Right lobe of liver (tissue), 6 donors: ENCODE measurements at regions not wholly inside any gene's neighbourhood (a gene's known extent, or its start where the extent isn't known, plus 50 kb on each side); places are given as distances from the start of the nearest gene placed in this dataset.

Source experiments
- ATAC-seq, 4 donors: fragments of 200-7000 bp; cut with Tn5 transposase; one replicate each; pipeline ENCODE4 v1.9.1; 2020; ENCODE audit warnings: mild to moderate bottlenecking in 4 of 4, moderate library complexity in 4 of 4
- DNase-seq, 3 donors: peaks; one replicate each; pipeline ENCODE4 v3.0.0-alpha.2; 2020
- H3K27ac ChIP-seq, 3 donors: fragments of 200-600 bp; one replicate each; pipeline ENCODE4 v1.8.0; 2022
- H3K27me3 ChIP-seq, 2 donors: fragments of 200-600 bp; one replicate each; pipeline ENCODE4 v1.8.0; 2022
- H3K36me3 ChIP-seq, 4 donors: fragments of 200-600 bp; sonication (generic) in 1 of 4; one replicate each; pipeline versions ENCODE4 v1.5.1 to v1.8.0; 2017 to 2022; ENCODE audit warnings: control low read depth in 1 of 4
- H3K4me1 ChIP-seq, 4 donors: fragments of 200-600 bp; sonication (generic) in 1 of 4; one replicate each; pipeline versions ENCODE4 v1.5.1 to v1.8.0; 2017 to 2022; ENCODE audit warnings: control low read depth in 1 of 4
- H3K4me3 ChIP-seq, 3 donors: fragments of 200-600 bp; one replicate each; pipeline ENCODE4 v1.8.0; 2022
- H3K9me3 ChIP-seq, 4 donors: fragments of 200-600 bp; sonication (generic) in 1 of 4; one replicate each; pipeline versions ENCODE4 v1.5.1 to v1.8.0; 2017 to 2022; ENCODE audit warnings: control low read depth in 1 of 4
- POLR2A ChIP-seq: fragments of 450-650 bp; IDR thresholded peaks from one replicate; pipeline ENCODE4 v1.6.1; 2017; ENCODE audit warnings: antibody characterized with exemption, mild to moderate bottlenecking
- WGBS: methylation state at CpG from one replicate; pipeline ENCODE4 v1.1.6; 2018; ENCODE audit warnings: low coverage, low lambda C conversion rate; ENCODE audit not compliant: insufficient coverage; ENCODE audit errors: missing lambda C conversion rate; 5-methylcytosine and 5-hydroxymethylcytosine counted together
- intact Hi-C, 2 donors: fragments of 100-400 bp; cut with DNase I; formaldehyde crosslinking; loops; one replicate each; pipeline versions ENCODE4 v1.11.2 to v1.14.1; 2022
- TF ChIP-seq, protein P1 (sequence below), 4 donors: fragments of 200-600 bp in 3 of 4; fragments of 450-650 bp in 1 of 4; IDR thresholded peaks; one replicate each; pipeline versions ENCODE4 v1.5.1 to v1.8.0; 2016 to 2022; ENCODE audit warnings: antibody characterized with exemption in 4 of 4, mild to moderate bottlenecking in 2 of 4
- donor health status: DM: no; HTN: yes; CAD: no.
- donor health status: DM: no; HTN: no; CAD: no.
- donor health status: DM: no; HTN: no; CAD: no.
- donor health status: DM: no; HTN: yes; CAD: no.
- donor health status: DM: no; HTN: yes; CAD: no.

DNA sequence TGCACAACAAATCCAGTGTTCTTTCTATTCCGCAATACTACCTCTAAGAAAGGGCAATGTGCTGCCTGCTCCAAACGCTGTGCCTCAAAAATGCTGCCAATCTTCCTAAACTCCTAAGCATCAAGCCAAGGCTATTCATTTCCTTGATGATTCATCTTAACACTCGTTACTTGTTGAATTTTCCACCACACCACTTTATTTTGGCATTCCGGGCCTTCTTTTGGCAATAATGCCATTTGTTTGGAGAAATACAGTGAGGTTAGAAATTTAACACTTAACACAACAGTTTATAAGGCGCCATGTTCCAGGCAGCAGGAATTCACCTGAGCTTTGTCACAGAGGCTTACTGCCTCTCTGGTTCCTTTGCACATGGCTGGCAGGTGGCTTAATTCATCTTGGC is 82.6 kb upstream of the ABCB5 start:
- Histone ChIP-seq H3K27ac (no peak overlapping the region), H3K27me3 (no peaks in the 10 kb centered on the region), H3K9me3 (no peaks in the 10 kb centered on the region), H3K4me3 (no peak overlapping the region), H3K36me3 (no peaks in the 10 kb centered on the region), H3K4me1 (no peaks in the 10 kb centered on the region)
- intact Hi-C loops = no loop called here
- DNase-seq (no peak), ATAC-seq (no peak)
- TF ChIP-seq POLR2A = no peak
- TF ChIP-seq, protein P1, sequence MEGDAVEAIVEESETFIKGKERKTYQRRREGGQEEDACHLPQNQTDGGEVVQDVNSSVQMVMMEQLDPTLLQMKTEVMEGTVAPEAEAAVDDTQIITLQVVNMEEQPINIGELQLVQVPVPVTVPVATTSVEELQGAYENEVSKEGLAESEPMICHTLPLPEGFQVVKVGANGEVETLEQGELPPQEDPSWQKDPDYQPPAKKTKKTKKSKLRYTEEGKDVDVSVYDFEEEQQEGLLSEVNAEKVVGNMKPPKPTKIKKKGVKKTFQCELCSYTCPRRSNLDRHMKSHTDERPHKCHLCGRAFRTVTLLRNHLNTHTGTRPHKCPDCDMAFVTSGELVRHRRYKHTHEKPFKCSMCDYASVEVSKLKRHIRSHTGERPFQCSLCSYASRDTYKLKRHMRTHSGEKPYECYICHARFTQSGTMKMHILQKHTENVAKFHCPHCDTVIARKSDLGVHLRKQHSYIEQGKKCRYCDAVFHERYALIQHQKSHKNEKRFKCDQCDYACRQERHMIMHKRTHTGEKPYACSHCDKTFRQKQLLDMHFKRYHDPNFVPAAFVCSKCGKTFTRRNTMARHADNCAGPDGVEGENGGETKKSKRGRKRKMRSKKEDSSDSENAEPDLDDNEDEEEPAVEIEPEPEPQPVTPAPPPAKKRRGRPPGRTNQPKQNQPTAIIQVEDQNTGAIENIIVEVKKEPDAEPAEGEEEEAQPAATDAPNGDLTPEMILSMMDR (IDR thresholded peaks at IDR 0.05) = no peak
- WGBS = 64% methylated on average over 5 of the region's 5 CpGs

DNA sequence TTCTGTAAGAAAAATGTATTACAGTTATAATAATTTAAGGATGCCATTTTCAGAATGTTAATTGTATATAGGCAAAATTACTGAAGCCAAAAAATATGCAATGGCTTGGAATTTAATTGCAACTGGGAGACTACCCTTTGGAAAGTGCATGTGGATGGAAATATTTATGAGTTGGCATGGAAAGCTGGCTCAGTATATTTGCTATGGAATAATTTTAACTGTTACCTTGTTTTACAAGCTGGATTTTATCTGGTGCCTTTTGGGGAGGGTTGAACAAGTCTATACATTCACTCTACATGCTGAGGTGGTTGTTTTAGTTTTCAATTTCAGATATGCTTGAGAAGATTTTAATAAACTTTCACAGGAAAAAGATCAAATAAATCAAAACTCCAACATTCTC is 80.9 kb upstream of the ABCB5 start:
- Histone ChIP-seq H3K36me3 (no peaks in the 10 kb centered on the region), H3K27ac (no peak overlapping the region), H3K4me1 (no peaks in the 10 kb centered on the region), H3K27me3 (no peaks in the 10 kb centered on the region), H3K4me3 (no peak overlapping the region), H3K9me3 (no peaks in the 10 kb centered on the region)
- DNase-seq (no peak), ATAC-seq (no peak)
- intact Hi-C loops = no loop called here
- TF ChIP-seq POLR2A = no peak
- TF ChIP-seq, protein P1 (IDR thresholded peaks at IDR 0.05) = no peak

DNA sequence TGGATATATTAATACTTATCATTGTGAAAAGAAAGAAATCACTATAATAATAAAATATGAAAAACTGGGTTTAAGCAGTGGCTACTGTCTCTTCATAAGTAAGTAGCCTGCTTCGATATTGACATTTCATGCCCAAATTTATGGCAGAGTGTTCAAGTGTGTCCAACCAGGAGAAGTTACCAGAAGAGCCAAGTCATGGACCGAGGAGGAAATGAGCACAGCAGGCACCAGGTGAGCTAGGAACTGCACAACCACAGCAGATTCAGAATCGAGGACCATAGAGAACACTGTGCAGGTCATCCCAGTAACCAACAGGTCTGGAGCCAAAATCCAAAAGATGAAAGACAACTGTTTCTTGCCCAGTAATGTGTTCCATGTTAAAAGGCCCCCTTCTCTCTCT is 79.9 kb upstream of the ABCB5 start:
- WGBS = 45% methylated on average over 2 of the region's 3 CpGs
- TF ChIP-seq, protein P1 (IDR thresholded peaks at IDR 0.05) = no peak
- no peak for TF ChIP-seq POLR2A

DNA sequence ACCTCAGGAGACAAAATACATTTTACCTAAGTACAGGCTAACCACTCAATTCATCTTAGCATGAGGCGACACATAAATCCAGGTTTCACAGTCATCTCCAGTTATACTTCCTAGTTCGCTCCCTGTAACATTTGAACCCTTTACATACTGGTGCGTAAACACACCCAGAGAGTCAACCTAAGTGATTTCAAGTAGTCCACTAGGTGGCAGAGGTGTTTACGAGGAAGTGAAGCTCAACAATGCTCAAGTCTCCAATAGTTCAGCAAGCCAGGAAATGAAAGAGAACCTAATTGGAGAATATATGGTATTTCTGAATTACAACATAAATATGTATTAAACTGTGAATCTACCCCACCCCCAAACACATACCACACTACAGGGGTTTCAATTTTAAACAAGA is 76.3 kb upstream of the ABCB5 start:
- no peaks in the 10 kb centered on the region for H3K27me3 ChIP-seq
- H3K9me3 ChIP-seq = no peaks in the 10 kb centered on the region
- no peaks in the 10 kb centered on the region for H3K4me1 ChIP-seq
- no peak for TF ChIP-seq POLR2A
- H3K36me3 ChIP-seq = no peaks in the 10 kb centered on the region
- H3K4me3 ChIP-seq = no peak overlapping the region
- no peak overlapping the region for H3K27ac ChIP-seq
- WGBS = 67% methylated on average over 4 of the region's 4 CpGs
- intact Hi-C loops = no loop called here
- ATAC-seq (no peak), DNase-seq (no peak)

More for the DNA sequence above, 79.9 kb upstream of the ABCB5 start:
- H3K9me3 ChIP-seq = no peaks in the 10 kb centered on the region
- H3K27ac ChIP-seq = no peak overlapping the region
- H3K36me3 ChIP-seq = no peaks in the 10 kb centered on the region
- H3K4me3 ChIP-seq = no peak overlapping the region
- DNase-seq = no peak
- no peaks in the 10 kb centered on the region for H3K4me1 ChIP-seq
- intact Hi-C loops = no loop called here
- no peaks in the 10 kb centered on the region for H3K27me3 ChIP-seq
- ATAC-seq = no peak

DNA sequence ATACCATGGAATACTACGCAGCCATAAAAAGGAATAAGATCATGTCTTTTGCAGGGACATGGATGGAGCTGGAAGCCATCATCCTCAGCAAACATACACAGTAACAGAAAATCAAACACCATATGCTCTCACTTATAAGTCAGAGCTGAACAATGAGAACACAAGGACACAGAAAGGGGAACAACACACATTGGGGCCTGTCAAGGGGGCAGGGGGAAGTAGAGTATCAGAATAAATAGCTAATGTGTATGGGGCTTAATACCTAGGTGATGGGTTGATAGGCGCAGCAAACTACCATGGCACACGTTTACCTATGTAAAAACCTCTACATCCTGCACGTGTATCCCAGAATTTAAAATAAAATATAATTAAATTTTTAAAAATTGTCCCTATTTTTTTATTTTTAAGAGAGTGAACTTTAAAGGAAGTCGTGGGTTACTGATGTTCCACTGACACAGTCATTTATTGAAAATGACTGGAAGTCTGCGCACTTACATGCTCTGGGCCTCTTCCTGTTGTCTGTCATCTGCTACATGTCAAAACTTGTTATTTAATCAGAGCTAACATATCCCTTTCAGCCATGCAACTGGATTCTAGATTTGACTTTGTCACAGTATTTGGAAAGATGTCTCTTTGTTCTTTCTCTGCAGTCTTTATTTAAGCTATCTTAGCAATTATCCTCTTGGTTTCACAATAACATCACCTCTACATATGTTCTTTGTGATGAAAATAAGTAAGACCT is 73.7 kb upstream of the ABCB5 start:
- Histone ChIP-seq H3K36me3 (no peaks in the 10 kb centered on the region), H3K27ac (no peak overlapping the region), H3K9me3 (no peaks in the 10 kb centered on the region), H3K27me3 (no peaks in the 10 kb centered on the region), H3K4me3 (no peak overlapping the region), H3K4me1 (no peaks in the 10 kb centered on the region)
- no peak for ATAC-seq
- 47% methylated on average over 5 of the region's 6 CpGs for WGBS
- DNase-seq = no peak
- intact Hi-C loops = no loop called here
- TF ChIP-seq, protein P1 (IDR thresholded peaks at IDR 0.05) = no peak
- no peak for TF ChIP-seq POLR2A
